B cell (primary cell): ENCODE measurements at regions not wholly inside any gene's neighbourhood (a gene's known extent, or its start where the extent isn't known, plus 50 kb on each side); places are given as distances from the start of the nearest gene placed in this dataset.

Experiments
- ATAC-seq: fragments of 200-7000 bp; cut with Tn5 transposase; one replicate; pipeline ENCODE4 v1.10.0; 2021; ENCODE audit warnings: low read depth, mild to moderate bottlenecking, moderate number of reproducible peaks, moderate library complexity
- CTCF ChIA-PET: fragments of 350-600 bp; sonication (Branson Sonifier 250); formaldehyde crosslinking; loops from one replicate; lab custom pipeline; 2021; ENCODE audit warnings: antibody characterized with exemption, inconsistent platforms; lab: Charles Lee
- POLR2A ChIA-PET: fragments of 350-600 bp; sonication (Branson Sonifier 250); formaldehyde crosslinking; loops from one replicate; lab custom pipeline; 2021; ENCODE audit warnings: antibody characterized with exemption; lab: Charles Lee
- DNase-seq: peaks from one replicate; pipeline ENCODE4 v3.0.0; 2013
- H2AFZ ChIP-seq: 2 replicates; pipeline ENCODE4 v1.6.1; 2012; ENCODE audit warnings: mild to moderate bottlenecking, low read depth, low read length; ENCODE audit not compliant: insufficient read depth, poor library complexity, severe bottlenecking
- H3K27ac ChIP-seq, 2 donors: 1 replicate in 1 of 2; 2 replicates in 1 of 2; pipeline ENCODE4 v1.5.1; 2012 to 2013; ENCODE audit warnings: low read length in 2 of 2, mild to moderate bottlenecking in 2 of 2, moderate library complexity in 1 of 2
- H3K27me3 ChIP-seq, 4 experiments: fragments of 200-600 bp in 1 of 4; sonication (generic) in 1 of 4; replicated peaks in 1 of 4; 1 replicate in 2 of 4; 2 replicates in 2 of 4; pipeline versions ENCODE4 v1.6.1 to v1.7.0; 2013 to 2016; ENCODE audit warnings: low read length in 3 of 4, mild to moderate bottlenecking in 2 of 4, mixed read lengths in 1 of 4, moderate library complexity in 1 of 4; ENCODE audit not compliant: insufficient read depth in 4 of 4, control insufficient read depth in 3 of 4; ENCODE audit errors: control extremely low read depth in 1 of 4
- H3K36me3 ChIP-seq, 2 experiments: replicated peaks in 1 of 2; 1 replicate in 1 of 2; 2 replicates in 1 of 2; pipeline versions ENCODE4 v1.6.1 to v1.7.1; 2013; ENCODE audit warnings: low read length in 1 of 2; ENCODE audit not compliant: insufficient read depth in 2 of 2, control insufficient read depth in 1 of 2; ENCODE audit errors: control extremely low read depth in 1 of 2, extremely low read depth in 1 of 2
- H3K4me1 ChIP-seq, 2 donors: fragments of 200-600 bp in 1 of 2; sonication (generic) in 1 of 2; 1 replicate in 1 of 2; 2 replicates in 1 of 2; pipeline versions ENCODE4 v1.5.1 to v1.6.1; 2013 to 2017; ENCODE audit warnings: low read length in 2 of 2; ENCODE audit not compliant: control insufficient read depth in 2 of 2, insufficient read depth in 2 of 2
- H3K4me2 ChIP-seq: replicated peaks from 2 replicates; pipeline ENCODE3; 2012; ENCODE audit warnings: mild to moderate bottlenecking, low read depth, low read length; ENCODE audit not compliant: poor library complexity, severe bottlenecking
- H3K4me3 ChIP-seq, 5 experiments: fragments of 200-600 bp in 1 of 5; sonication (generic) in 1 of 5; 1 replicate in 3 of 5; 2 replicates in 2 of 5; pipeline versions ENCODE4 v1.5.1 to v1.7.0; 2011 to 2016; ENCODE audit warnings: low read length in 4 of 5, mild to moderate bottlenecking in 4 of 5, low read depth in 2 of 5, control low read depth in 1 of 5, moderate library complexity in 1 of 5; ENCODE audit not compliant: insufficient read depth in 1 of 5; ENCODE audit errors: control extremely low read depth in 1 of 5, extremely low read depth in 1 of 5
- H3K79me2 ChIP-seq: fragments of 200-600 bp; sonication (generic); one replicate; pipeline ENCODE4 v1.6.0; 2016; ENCODE audit warnings: low read length; ENCODE audit not compliant: control insufficient read depth, insufficient read depth
- H3K9ac ChIP-seq: fragments of 200-600 bp; sonication (generic); 2 replicates; pipeline ENCODE4 v1.6.1; 2017; ENCODE audit warnings: mild to moderate bottlenecking, low read length, moderate library complexity
- H3K9me3 ChIP-seq, 3 donors: one replicate each; pipeline versions ENCODE4 v1.6.1 to v1.7.1; 2013; ENCODE audit warnings: low read length in 2 of 3; ENCODE audit not compliant: control insufficient read depth in 2 of 3, insufficient read depth in 1 of 3; ENCODE audit errors: control extremely low read depth in 1 of 3
- H4K20me1 ChIP-seq: 2 replicates; pipeline ENCODE4 v1.6.0; 2012; ENCODE audit warnings: mild to moderate bottlenecking, low read length; ENCODE audit not compliant: insufficient read depth, control insufficient read depth, poor library complexity, severe bottlenecking
- H3K27ac Mint-ChIP-seq: one replicate; pipeline ENCODE4 v1.8.0; 2021; ENCODE audit warnings: mixed read lengths
- H3K27me3 Mint-ChIP-seq: one replicate; pipeline ENCODE4 v1.8.0; 2021; ENCODE audit warnings: mixed read lengths
- H3K4me1 Mint-ChIP-seq: one replicate; pipeline ENCODE4 v1.8.0; 2021; ENCODE audit warnings: mixed read lengths
- H3K4me3 Mint-ChIP-seq: one replicate; pipeline ENCODE4 v1.8.0; 2021; ENCODE audit warnings: mixed read lengths
- H3K9me3 Mint-ChIP-seq: one replicate; pipeline ENCODE4 v1.8.0; 2022; ENCODE audit warnings: mixed read lengths; ENCODE audit not compliant: insufficient read depth
- EZH2 ChIP-seq: IDR thresholded peaks from 2 replicates; pipeline ENCODE4 v1.6.1; 2012; ENCODE audit warnings: borderline replicate concordance, low read depth, mild to moderate bottlenecking, moderate library complexity, low read length; ENCODE audit not compliant: insufficient read depth, poor library complexity, severe bottlenecking
- WGBS: methylation state at CpG from one replicate; pipeline ENCODE4 v1.1.5; 2013; ENCODE audit warnings: missing lambda C conversion rate; ENCODE audit not compliant: insufficient coverage; 5-methylcytosine and 5-hydroxymethylcytosine counted together
- intact Hi-C: fragments of 100-400 bp; cut with micrococcal nuclease; formaldehyde crosslinking; loops from one replicate; pipeline ENCODE4 v1.10.0; 2022
- TF ChIP-seq, protein P1 (sequence below): fragments of 200-600 bp; IDR thresholded peaks from one replicate; pipeline ENCODE4 v1.8.0; 2022; ENCODE audit warnings: antibody characterized with exemption, mild to moderate bottlenecking

GRCh38 chr11:101326141-101326540, 196.5 kb upstream of the PGR start:
- H3K27me3 ChIP-seq, result no peaks in the 10 kb centered on the region
- Mint-ChIP-seq H3K4me1 (no peaks in the 10 kb centered on the region), H3K27me3 (no peaks in the 10 kb centered on the region), H3K9me3 (no peaks in the 10 kb centered on the region), H3K4me3 (no peak overlapping the region), H3K27ac (no peak overlapping the region)
- H3K4me1 ChIP-seq, result no peaks in the 10 kb centered on the region
- no peak overlapping the region for H3K27ac ChIP-seq
- no peak for TF ChIP-seq EZH2
- TF ChIP-seq, protein P1, sequence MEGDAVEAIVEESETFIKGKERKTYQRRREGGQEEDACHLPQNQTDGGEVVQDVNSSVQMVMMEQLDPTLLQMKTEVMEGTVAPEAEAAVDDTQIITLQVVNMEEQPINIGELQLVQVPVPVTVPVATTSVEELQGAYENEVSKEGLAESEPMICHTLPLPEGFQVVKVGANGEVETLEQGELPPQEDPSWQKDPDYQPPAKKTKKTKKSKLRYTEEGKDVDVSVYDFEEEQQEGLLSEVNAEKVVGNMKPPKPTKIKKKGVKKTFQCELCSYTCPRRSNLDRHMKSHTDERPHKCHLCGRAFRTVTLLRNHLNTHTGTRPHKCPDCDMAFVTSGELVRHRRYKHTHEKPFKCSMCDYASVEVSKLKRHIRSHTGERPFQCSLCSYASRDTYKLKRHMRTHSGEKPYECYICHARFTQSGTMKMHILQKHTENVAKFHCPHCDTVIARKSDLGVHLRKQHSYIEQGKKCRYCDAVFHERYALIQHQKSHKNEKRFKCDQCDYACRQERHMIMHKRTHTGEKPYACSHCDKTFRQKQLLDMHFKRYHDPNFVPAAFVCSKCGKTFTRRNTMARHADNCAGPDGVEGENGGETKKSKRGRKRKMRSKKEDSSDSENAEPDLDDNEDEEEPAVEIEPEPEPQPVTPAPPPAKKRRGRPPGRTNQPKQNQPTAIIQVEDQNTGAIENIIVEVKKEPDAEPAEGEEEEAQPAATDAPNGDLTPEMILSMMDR, result no peak
- DNase-seq (no peak), ATAC-seq (no peak)
- CTCF ChIA-PET, result no interaction called here
- intact Hi-C loops, result no loop called here
- no peak overlapping the region for H3K9ac ChIP-seq
- H3K9me3 ChIP-seq, result no peaks in the 10 kb centered on the region
- no peak overlapping the region for H2AFZ ChIP-seq
- H3K4me3 ChIP-seq, result no peak overlapping the region
- no peaks in the 10 kb centered on the region for H4K20me1 ChIP-seq
- no peaks in the 10 kb centered on the region for H3K36me3 ChIP-seq
- POLR2A ChIA-PET, result no interaction called here
- H3K4me2 ChIP-seq, result no peak overlapping the region
- H3K79me2 ChIP-seq, result no peaks in the 10 kb centered on the region

DNA sequence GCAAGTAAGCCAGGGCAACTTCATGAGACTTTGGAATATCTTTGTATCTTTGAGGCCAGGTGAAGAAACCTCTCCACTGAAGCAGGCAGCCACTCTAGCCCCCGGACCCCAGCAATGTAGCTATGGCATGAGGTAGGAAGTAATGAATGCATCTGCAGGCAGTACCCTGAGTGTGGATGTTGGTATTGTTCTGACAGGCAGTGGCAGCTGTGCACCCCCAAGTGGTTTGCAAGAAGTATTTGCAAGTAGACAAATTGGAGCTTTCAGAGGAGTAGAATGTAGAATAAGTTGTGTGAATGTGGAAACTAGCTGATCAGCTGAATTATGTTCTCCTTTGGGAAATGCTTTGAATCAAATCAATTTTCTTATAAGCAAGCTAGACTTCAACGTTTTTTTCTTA, 194.4 kb upstream of the PGR start:
- no peaks in the 10 kb centered on the region for H3K9me3 Mint-ChIP-seq
- Histone ChIP-seq H3K9me3 (no peaks in the 10 kb centered on the region), H3K4me3 (no peak overlapping the region), H3K27me3 (no peaks in the 10 kb centered on the region), H3K4me1 (no peaks in the 10 kb centered on the region), H3K4me2 (no peak overlapping the region), H4K20me1 (no peaks in the 10 kb centered on the region), H3K36me3 (no peaks in the 10 kb centered on the region), H3K27ac (no peak overlapping the region), H2AFZ (no peak overlapping the region), H3K9ac (no peak overlapping the region), H3K79me2 (no peaks in the 10 kb centered on the region)
- ChIA-PET POLR2A (no interaction called here), CTCF (no interaction called here)
- no peak overlapping the region for H3K4me3 Mint-ChIP-seq
- no peaks in the 10 kb centered on the region for H3K27me3 Mint-ChIP-seq
- no peak for TF ChIP-seq EZH2
- TF ChIP-seq, protein P1, result no peak
- H3K4me1 Mint-ChIP-seq, result no peaks in the 10 kb centered on the region
- ATAC-seq, result no peak
- 63% methylated on average over 1 of the region's 2 CpGs for WGBS
- no peak overlapping the region for H3K27ac Mint-ChIP-seq
- DNase-seq, result no peak
- intact Hi-C loops, result no loop called here
